Iris pigment epithelial cell (primary cell): ENCODE measurements at regions not wholly inside any gene's neighbourhood (a gene's known extent, or its start where the extent isn't known, plus 50 kb on each side); places are given as distances from the start of the nearest gene placed in this dataset.
A peak's percentile ranks its signal among the peaks of the same experiment; 100 is the strongest.

Experiments
- DNase-seq: peaks from one replicate; pipeline ENCODE4 v3.0.0-alpha.2; 2011; ENCODE audit warnings: low read depth

- DNase-seq, result no peak
Measured at GRCh38 chr11:95483339-95483738, 252.3 kb upstream of the SESN3 start.

- DNase-seq, result no peak
Measured at GRCh38 chr11:95478003-95478402, 247.0 kb upstream of the SESN3 start.

- no peak for DNase-seq
Measured at GRCh38 chr11:95469258-95469657, 238.3 kb upstream of the SESN3 start.

- no peak for DNase-seq
Measured at GRCh38 chr11:95466416-95466815, 235.4 kb upstream of the SESN3 start.

GRCh38 chr11:95465887-95466286, 234.9 kb upstream of the SESN3 start:
- DNase-seq, result no peak

DNA sequence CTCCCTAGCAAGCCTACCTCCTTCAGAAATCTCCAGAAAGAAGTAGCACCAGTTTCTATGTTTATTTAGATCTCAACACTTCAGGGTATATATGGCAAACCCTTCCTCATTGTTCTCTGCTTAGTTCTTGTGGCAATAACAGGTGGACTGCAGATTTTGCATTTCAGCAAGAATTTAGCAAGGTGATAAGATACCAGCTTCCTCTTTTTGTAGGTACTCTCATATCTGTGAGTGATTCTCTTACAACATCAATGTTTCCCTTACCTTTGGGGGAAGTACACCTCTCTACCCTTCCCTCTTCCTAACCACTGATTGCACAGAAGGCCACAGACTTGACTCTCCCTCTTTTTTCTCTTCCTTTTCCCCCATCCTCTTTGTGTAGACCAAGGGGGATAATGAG, 230.9 kb upstream of the SESN3 start:
- no peak for DNase-seq

- DNase-seq, result no peak
Measured at GRCh38 chr11:95461348-95461747, 230.3 kb upstream of the SESN3 start.

DNA sequence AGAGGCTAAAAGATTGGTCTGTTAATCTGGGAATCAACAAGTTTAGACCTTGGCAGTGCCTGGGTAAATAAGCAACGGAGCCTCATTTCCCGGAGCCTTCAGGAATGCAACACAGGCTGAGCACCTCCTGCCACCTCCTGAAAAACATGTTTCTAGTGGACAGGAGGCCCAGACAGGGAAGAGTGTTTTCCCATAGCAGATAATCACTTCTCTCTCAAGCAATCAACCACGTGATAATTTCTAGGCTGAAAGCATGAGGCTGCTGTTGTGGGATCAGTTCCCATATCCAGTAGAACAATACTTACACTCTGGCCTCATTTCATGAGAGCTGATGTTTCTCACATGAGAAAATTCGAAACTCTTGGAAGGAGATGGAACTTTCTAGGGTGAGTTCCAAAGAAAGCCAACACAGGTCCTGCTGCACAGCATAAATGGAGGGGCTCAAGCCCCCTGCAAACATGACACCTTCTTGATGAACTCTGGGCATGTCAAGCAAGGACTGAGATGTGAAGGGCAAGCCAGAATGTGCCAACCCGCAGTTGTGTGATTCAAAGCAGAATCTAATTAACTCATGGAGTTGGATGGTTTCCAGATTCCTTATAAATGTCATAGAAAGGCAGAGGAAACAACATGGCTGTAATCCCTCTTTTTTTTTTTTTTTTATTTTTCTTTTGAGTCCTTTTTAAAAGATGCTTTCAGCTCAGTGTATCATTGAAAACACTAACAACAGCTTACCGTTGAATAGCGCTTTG, 228.5 kb upstream of the SESN3 start:
- DNase-seq, result no peak

DNA sequence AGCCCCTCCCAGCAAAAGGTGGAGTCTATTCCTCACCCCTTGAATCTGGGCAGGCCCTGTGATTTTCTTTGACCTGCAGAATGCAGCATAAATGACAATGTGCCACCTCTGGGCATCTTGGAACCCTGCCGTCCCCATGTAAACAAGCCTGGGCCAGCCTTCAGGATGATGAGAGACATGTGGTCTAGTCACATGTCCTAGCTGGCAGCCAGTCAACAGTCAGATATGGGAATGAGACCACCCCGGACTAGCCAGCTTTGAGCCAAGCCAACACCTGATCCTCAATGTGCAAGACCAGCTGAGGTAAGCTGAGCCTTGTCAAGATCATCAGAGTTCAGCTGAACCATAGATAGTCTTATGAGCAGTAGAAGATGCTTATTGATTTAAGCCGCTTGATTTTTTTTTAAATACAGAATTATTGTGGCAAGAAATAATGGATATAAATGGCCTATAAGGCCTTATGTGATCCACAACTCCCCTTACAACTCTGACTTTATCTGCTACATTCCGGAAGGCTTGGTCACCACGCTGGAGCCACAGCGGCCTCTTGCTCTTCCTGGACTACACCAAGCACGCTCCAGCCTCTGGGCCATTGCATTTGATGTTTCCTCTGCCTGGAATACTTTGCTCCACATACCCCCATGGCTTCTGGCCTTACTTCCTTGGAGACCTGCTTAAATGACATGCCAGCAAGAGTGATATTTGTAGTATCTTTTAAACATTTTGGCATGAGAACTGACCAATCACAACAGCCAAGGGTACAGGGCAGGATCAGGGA, 225.9 kb upstream of the SESN3 start:
- DNase-seq, result peak; percentile 23

GRCh38 chr11:95455228-95455970, 224.4 kb upstream of the SESN3 start:
- DNase-seq, result no peak

GRCh38 chr11:95453616-95454171, 222.7 kb upstream of the SESN3 start:
- DNase-seq, result no peak

DNA sequence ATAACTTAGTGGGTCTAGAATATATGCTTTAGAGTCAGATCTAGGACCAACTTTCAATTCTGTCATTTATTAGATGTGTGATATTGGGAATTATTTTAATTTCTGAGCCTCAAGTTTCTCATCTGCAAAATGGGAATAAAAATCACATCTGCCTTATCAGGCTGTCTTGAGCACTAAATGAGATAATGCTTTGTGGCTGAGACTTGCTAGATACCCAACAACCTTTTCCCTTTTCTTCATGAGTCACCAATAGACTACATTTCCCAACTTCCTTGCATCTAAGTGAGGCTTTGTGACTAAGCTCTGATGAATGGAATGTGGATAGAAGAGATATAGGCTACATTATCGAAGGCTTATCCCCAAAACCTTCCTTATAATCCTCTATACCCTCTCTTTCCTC, 220.7 kb upstream of the SESN3 start:
- DNase-seq, result peak; percentile 82

GRCh38 chr11:95451261-95451660, 220.3 kb upstream of the SESN3 start:
- DNase-seq, result no peak

DNA sequence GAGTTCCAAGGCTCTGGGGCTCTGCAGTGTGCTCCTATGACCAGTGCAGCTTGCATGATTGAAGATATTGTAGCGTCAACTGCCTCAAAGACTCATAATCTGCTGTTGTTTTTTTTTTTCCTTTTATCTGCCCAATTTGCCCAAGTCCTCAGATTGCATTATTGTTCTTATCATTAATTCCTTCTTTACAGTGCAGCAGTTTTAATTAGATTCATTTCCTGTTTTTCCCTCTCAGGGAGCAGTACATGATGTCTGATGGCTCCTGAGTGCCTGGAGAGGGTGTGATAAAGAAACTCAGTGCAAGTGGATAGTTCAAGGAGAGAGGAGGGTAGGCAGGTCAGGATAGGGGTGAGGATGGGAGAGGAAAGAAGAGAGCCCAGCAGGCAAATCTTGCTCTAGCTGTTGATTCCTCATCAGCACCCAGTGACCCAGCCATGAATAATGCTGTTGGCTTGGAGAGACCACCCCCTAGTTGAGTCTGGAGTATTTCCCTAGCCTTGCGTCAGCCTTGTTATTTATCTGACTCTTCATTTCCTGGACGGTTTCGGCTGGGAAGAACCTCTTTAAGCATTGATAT, 219.6 kb upstream of the SESN3 start:
- peak; percentile 38 for DNase-seq

- no peak for DNase-seq
Measured at GRCh38 chr11:95445746-95446333, 214.8 kb upstream of the SESN3 start.

DNA sequence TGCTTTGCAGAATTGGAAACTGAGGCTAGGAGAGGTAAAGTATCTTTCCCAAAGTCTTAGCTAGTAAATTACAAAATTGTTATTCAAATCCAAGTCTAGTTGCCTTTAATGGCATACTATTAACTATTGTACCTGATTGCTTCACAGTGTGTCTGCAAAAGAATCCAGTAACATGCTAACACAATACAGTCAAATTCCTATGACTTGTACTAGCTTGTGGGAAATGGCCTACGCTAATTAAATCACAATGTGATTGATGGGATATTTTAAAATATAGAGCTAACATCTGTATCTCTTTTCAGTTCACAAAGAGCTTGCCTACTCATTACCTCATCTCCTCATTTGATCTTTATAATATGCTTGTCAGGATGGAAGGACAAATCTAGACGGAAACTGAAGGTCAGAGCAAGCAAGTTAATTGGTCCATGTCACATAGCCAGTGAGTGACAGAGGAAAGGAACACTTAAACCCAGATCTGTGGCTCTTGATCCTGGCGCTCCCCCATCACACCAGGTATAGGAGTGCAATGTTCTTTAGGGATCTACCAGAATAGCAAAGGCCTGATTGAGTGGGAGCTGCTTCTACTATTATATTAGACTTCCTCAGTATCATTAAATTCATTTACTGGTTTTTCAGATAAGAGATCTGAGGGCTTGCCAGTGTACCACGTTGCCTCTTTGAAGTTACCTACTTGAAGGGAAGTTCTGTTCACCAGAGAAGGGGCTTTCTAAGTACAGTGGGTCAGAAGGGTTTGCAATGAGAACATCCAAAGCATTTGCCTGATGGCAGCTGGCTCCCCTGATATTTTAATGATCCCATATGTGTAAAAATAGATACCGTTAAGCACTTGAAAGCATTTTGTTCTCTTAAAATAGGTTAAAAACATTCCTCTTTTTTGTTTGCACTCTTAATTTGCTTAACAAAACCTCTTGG, 213.6 kb upstream of the SESN3 start:
- DNase-seq, result no peak

GRCh38 chr11:95443386-95443785, 212.4 kb upstream of the SESN3 start:
- no peak for DNase-seq

- no peak for DNase-seq
Measured at GRCh38 chr11:95442531-95443050, 211.6 kb upstream of the SESN3 start.

DNA sequence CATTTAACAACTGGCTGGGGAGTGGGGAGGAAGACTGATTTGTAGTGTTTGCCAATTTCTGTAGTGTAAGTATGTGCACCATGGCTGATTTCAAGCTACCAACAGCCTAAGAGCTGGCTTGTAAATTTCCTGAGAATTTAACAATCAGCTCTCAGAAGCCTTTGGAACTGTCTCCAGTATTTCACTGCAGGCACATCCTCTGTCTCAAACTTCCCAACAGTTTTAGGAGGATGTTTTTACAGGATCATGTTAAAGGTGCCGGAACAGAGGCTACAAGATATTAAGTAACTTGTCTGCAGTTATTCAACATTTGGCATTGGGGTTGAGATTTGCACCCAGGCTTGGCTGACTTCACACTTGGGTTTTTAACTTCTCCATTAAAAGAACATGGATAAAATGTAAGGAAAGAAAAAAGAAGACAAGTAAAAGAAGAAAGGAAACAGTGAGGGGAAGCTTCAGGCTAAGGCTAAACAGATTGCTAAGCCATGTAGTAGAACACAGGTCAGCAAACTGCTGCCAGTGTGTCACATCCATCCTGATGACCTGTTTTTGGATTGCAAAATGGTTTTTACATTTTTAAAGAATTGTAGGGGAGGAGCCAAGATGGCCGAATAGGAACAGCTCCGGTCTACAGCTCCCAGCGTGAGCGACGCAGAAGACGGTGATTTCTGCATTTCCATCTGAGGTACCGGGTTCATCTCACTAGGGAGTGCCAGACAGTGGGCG, 204.8 kb upstream of the SESN3 start:
- DNase-seq, result no peak

DNA sequence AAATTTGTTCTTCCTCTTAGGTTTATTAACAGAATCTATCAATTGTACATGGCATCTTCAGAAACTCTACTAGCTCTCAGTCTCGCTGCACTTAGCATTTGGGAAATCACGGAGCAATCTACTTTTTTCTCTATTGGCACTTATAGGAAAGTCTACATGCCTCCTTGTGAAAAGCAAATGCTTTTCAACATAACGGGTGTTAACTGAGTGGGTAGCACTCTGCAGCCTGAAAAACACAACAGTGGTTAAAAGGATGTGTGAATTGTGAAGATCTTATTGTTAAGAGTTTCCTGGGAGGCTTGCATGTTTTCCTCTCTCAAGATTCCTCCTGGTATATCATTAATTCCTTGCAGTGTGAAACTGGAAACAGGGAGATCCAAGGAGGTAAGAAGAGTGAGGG, 204.2 kb upstream of the SESN3 start:
- no peak for DNase-seq
